Spinal cord (tissue), 9 donors: ENCODE measurements at regions not wholly inside any gene's neighbourhood (a gene's known extent, or its start where the extent isn't known, plus 50 kb on each side); places are given as distances from the start of the nearest gene placed in this dataset.

Source experiments
- DNase-seq, 6 donors: peaks; one replicate each; pipeline versions ENCODE4 v3.0.0 to v3.0.0-alpha.2; 2013 to 2015; ENCODE audit warnings: low spot score in 6 of 6, low read depth in 4 of 6
- H3K27ac ChIP-seq: one replicate; pipeline ENCODE4 v1.5.1; 2013; ENCODE audit warnings: low read depth, low read length, control low read depth
- H3K27me3 ChIP-seq: one replicate; pipeline ENCODE4 v1.6.1; 2013; ENCODE audit warnings: low read length; ENCODE audit not compliant: control insufficient read depth, insufficient read depth
- H3K36me3 ChIP-seq: one replicate; pipeline ENCODE4 v1.6.1; 2013; ENCODE audit warnings: low read length; ENCODE audit not compliant: control insufficient read depth, insufficient read depth
- H3K4me1 ChIP-seq: one replicate; pipeline ENCODE4 v1.6.1; 2013; ENCODE audit warnings: low read length; ENCODE audit not compliant: control insufficient read depth, insufficient read depth
- H3K4me3 ChIP-seq: one replicate; pipeline ENCODE4 v1.5.1; 2013; ENCODE audit warnings: low read depth, low read length, control low read depth
- H3K9me3 ChIP-seq: one replicate; pipeline ENCODE4 v1.6.1; 2013; ENCODE audit warnings: low read length; ENCODE audit not compliant: control insufficient read depth, insufficient read depth
- WGBS: methylation state at CpG from one replicate; pipeline ENCODE4 v1.1.5; 2013; ENCODE audit warnings: missing lambda C conversion rate; ENCODE audit not compliant: insufficient coverage; 5-methylcytosine and 5-hydroxymethylcytosine counted together
- donor health status: healthy.

GRCh38 chr13:50303963-50304721, 288.9 kb downstream of the KCNRG start:
- DNase-seq = no peak
- 83% methylated on average over 1 of the region's 5 CpGs for WGBS
- H3K27me3 ChIP-seq = no peaks in the 10 kb centered on the region
- H3K9me3 ChIP-seq = no peaks in the 10 kb centered on the region
- H3K4me1 ChIP-seq = no peaks in the 10 kb centered on the region
- H3K27ac ChIP-seq = no peak overlapping the region
- H3K4me3 ChIP-seq = no peak overlapping the region
- no peaks in the 10 kb centered on the region for H3K36me3 ChIP-seq

- no peak overlapping the region for H3K4me3 ChIP-seq
- no peaks in the 10 kb centered on the region for H3K9me3 ChIP-seq
- no peak overlapping the region for H3K27ac ChIP-seq
- DNase-seq = no peak
- H3K4me1 ChIP-seq = no peaks in the 10 kb centered on the region
- no peaks in the 10 kb centered on the region for H3K27me3 ChIP-seq
- H3K36me3 ChIP-seq = no peaks in the 10 kb centered on the region
- WGBS = 100% methylated on average over 2 of the region's 4 CpGs
Observed at GRCh38 chr13:50306156-50306555, 290.9 kb downstream of the KCNRG start.

GRCh38 chr13:50309318-50309717, 294.1 kb downstream of the KCNRG start:
- WGBS = 79% methylated on average over 1 of the region's 2 CpGs
- H3K9me3 ChIP-seq = no peaks in the 10 kb centered on the region
- no peaks in the 10 kb centered on the region for H3K27me3 ChIP-seq
- H3K4me1 ChIP-seq = no peaks in the 10 kb centered on the region
- no peaks in the 10 kb centered on the region for H3K36me3 ChIP-seq
- no peak overlapping the region for H3K27ac ChIP-seq
- no peak overlapping the region for H3K4me3 ChIP-seq
- peak in 1 of 6 donors; percentile 60 for DNase-seq

GRCh38 chr13:50309882-50310594, 294.8 kb downstream of the KCNRG start:
- Histone ChIP-seq H3K9me3 (no peaks in the 10 kb centered on the region), H3K27me3 (no peaks in the 10 kb centered on the region), H3K36me3 (no peaks in the 10 kb centered on the region), H3K4me1 (no peaks in the 10 kb centered on the region), H3K27ac (no peak overlapping the region), H3K4me3 (no peak overlapping the region)
- peak in 1 of 6 donors; percentile 1 for DNase-seq
- 75% methylated on average over 1 of the region's 7 CpGs for WGBS

GRCh38 chr13:50310734-50311133, 295.5 kb downstream of the KCNRG start:
- Histone ChIP-seq H3K4me1 (no peaks in the 10 kb centered on the region), H3K27me3 (no peaks in the 10 kb centered on the region), H3K36me3 (no peaks in the 10 kb centered on the region), H3K27ac (no peak overlapping the region), H3K4me3 (no peak overlapping the region), H3K9me3 (no peaks in the 10 kb centered on the region)
- DNase-seq = no peak
- 86% methylated on average over 5 of the region's 6 CpGs for WGBS

GRCh38 chr13:50318887-50319286, 303.6 kb downstream of the KCNRG start:
- Histone ChIP-seq H3K4me1 (no peaks in the 10 kb centered on the region), H3K9me3 (no peaks in the 10 kb centered on the region), H3K27ac (no peak overlapping the region), H3K27me3 (no peaks in the 10 kb centered on the region), H3K4me3 (no peak overlapping the region), H3K36me3 (no peaks in the 10 kb centered on the region)
- DNase-seq = no peak
- no CpG with 5 or more reads among the region's 4 CpGs for WGBS

GRCh38 chr13:50319635-50320255, 304.5 kb downstream of the KCNRG start:
- Histone ChIP-seq H3K4me1 (no peaks in the 10 kb centered on the region), H3K36me3 (no peaks in the 10 kb centered on the region), H3K9me3 (no peaks in the 10 kb centered on the region), H3K27me3 (no peaks in the 10 kb centered on the region), H3K4me3 (no peak overlapping the region), H3K27ac (no peak overlapping the region)
- DNase-seq = no peak
- 60% methylated on average over 2 of the region's 2 CpGs for WGBS

GRCh38 chr13:50320271-50320862, 305.1 kb downstream of the KCNRG start:
- Histone ChIP-seq H3K4me1 (no peaks in the 10 kb centered on the region), H3K36me3 (no peaks in the 10 kb centered on the region), H3K27ac (no peak overlapping the region), H3K27me3 (no peaks in the 10 kb centered on the region), H3K4me3 (no peak overlapping the region), H3K9me3 (no peaks in the 10 kb centered on the region)
- WGBS = no CpG with 5 or more reads among the region's 1 CpG
- no peak for DNase-seq

- no peak for DNase-seq
- Histone ChIP-seq H3K4me1 (no peaks in the 10 kb centered on the region), H3K27ac (no peak overlapping the region), H3K27me3 (no peaks in the 10 kb centered on the region), H3K4me3 (no peak overlapping the region), H3K36me3 (no peaks in the 10 kb centered on the region), H3K9me3 (no peaks in the 10 kb centered on the region)
- no CpG with 5 or more reads among the region's 3 CpGs for WGBS
Observed at GRCh38 chr13:50322006-50322405, 306.8 kb downstream of the KCNRG start.
